SK-N-SH treated with all-trans-retinoic acid at 6 μM for 48 hours (cell line): ENCODE measurements at regions not wholly inside any gene's neighbourhood (a gene's known extent, or its start where the extent isn't known, plus 50 kb on each side); places are given as distances from the start of the nearest gene placed in this dataset.

Experiments
- ATAC-seq: fragments of 200-7000 bp; cut with Tn5 transposase; 3 replicates; pipeline ENCODE4 v1.9.1; 2020; ENCODE audit warnings: mild to moderate bottlenecking, moderate library complexity
- CREB5 ChIP-seq: fragments of 250-450 bp; sonication (Bioruptor Pico); IDR thresholded peaks from 2 replicates; pipeline ENCODE4 v1.5.1; 2020; ENCODE audit warnings: low read depth, mild to moderate bottlenecking, moderate library complexity
- CSDC2 ChIP-seq: fragments of 250-450 bp; sonication (Bioruptor Pico); IDR thresholded peaks from 2 replicates; pipeline ENCODE4 v1.5.0; 2020; ENCODE audit warnings: mild to moderate bottlenecking, moderate library complexity
- CSRNP3 ChIP-seq: fragments of 250-450 bp; sonication (Bioruptor Pico); IDR thresholded peaks from 2 replicates; pipeline ENCODE4 v1.5.1; 2021; ENCODE audit warnings: mild to moderate bottlenecking, moderate library complexity
- ESRRG ChIP-seq: fragments of 250-450 bp; sonication (Bioruptor Pico); IDR thresholded peaks from 2 replicates; pipeline ENCODE4 v1.6.1; 2021; ENCODE audit warnings: mild to moderate bottlenecking
- GLIS3 ChIP-seq: fragments of 250-450 bp; sonication (Bioruptor Pico); IDR thresholded peaks from 2 replicates; pipeline ENCODE4 v1.5.0; 2020; ENCODE audit warnings: mild to moderate bottlenecking, moderate library complexity
- ISL1 ChIP-seq: fragments of 250-450 bp; sonication (Bioruptor Pico); IDR thresholded peaks from 2 replicates; pipeline ENCODE4 v2.1.2; 2022; ENCODE audit warnings: mild to moderate bottlenecking, moderate library complexity
- OSR1 ChIP-seq: fragments of 250-450 bp; sonication (Bioruptor Pico); IDR thresholded peaks from 2 replicates; pipeline ENCODE4 v1.8.0; 2022; ENCODE audit warnings: moderate library complexity, mild to moderate bottlenecking, inconsistent platforms
- PATZ1 ChIP-seq: fragments of 250-450 bp; sonication (Bioruptor Pico); IDR thresholded peaks from 2 replicates; pipeline ENCODE4 v1.8.0; 2020; ENCODE audit warnings: mild to moderate bottlenecking, moderate library complexity, borderline replicate concordance
- POU6F1 ChIP-seq: fragments of 250-450 bp; sonication (Bioruptor Pico); IDR thresholded peaks from 2 replicates; pipeline ENCODE4 v1.8.0; 2021; ENCODE audit warnings: low read depth, mild to moderate bottlenecking, moderate library complexity, borderline replicate concordance
- PPARA ChIP-seq: fragments of 250-450 bp; sonication (Bioruptor Pico); IDR thresholded peaks from 2 replicates; pipeline ENCODE4 v1.5.0; 2020; ENCODE audit warnings: mild to moderate bottlenecking, borderline replicate concordance
- RARB ChIP-seq: fragments of 250-450 bp; sonication (Bioruptor Pico); IDR thresholded peaks from 2 replicates; pipeline ENCODE4 v1.8.0; 2021; ENCODE audit warnings: mild to moderate bottlenecking, moderate library complexity
- SNAI2 ChIP-seq: fragments of 250-450 bp; sonication (Bioruptor Pico); IDR thresholded peaks from 2 replicates; pipeline ENCODE4 v1.5.0; 2020; ENCODE audit warnings: mild to moderate bottlenecking, moderate library complexity
- TCF4 ChIP-seq: fragments of 250-450 bp; sonication (Bioruptor Pico); IDR thresholded peaks from 2 replicates; pipeline ENCODE4 v1.8.0; 2021; ENCODE audit warnings: mild to moderate bottlenecking, moderate library complexity, borderline replicate concordance
- TOX ChIP-seq: fragments of 250-450 bp; sonication (Bioruptor Pico); IDR thresholded peaks from 2 replicates; pipeline ENCODE4 v1.8.0; 2021; ENCODE audit warnings: mild to moderate bottlenecking, moderate library complexity, borderline replicate concordance
- TSHZ2 ChIP-seq: fragments of 250-450 bp; sonication (Bioruptor Pico); IDR thresholded peaks from 2 replicates; pipeline ENCODE4 v1.5.0; 2020; ENCODE audit warnings: mild to moderate bottlenecking, moderate library complexity
- ZC3H10 ChIP-seq: fragments of 250-450 bp; sonication (Bioruptor Pico); IDR thresholded peaks from 2 replicates; pipeline ENCODE4 v1.5.1; 2021; ENCODE audit warnings: mild to moderate bottlenecking, moderate library complexity
- ZFP3 ChIP-seq: fragments of 250-450 bp; sonication (Bioruptor Pico); IDR thresholded peaks from 2 replicates; pipeline ENCODE4 v1.5.0; 2020; ENCODE audit warnings: mild to moderate bottlenecking, moderate library complexity
- ZFP30 ChIP-seq: fragments of 450-650 bp; formaldehyde crosslinking; IDR thresholded peaks from 2 replicates; pipeline ENCODE4 v1.5.0; 2022; ENCODE audit warnings: mild to moderate bottlenecking, moderate library complexity
- ZNF565 ChIP-seq: fragments of 450-650 bp; formaldehyde crosslinking; conservative IDR thresholded peaks from 2 replicates; pipeline ENCODE4 v1.5.0; 2020; ENCODE audit warnings: low read depth, mild to moderate bottlenecking, moderate library complexity
- ZNF8 ChIP-seq: fragments of 450-650 bp; formaldehyde crosslinking; IDR thresholded peaks from 2 replicates; pipeline ENCODE4 v1.5.0; 2020; ENCODE audit warnings: mild to moderate bottlenecking, moderate library complexity

GRCh38 chr2:51448911-51449310, 417.0 kb upstream of the NRXN1 start (continued):
- TF ChIP-seq PATZ1 (CRISPR knock-in tag) (no peak), RARB (no peak), POU6F1 (no peak), ISL1 (no peak), ZFP30 (CRISPR knock-in tag) (no peak)

GRCh38 chr2:51441786-51442185, 409.9 kb upstream of the NRXN1 start:
- no peak for TF ChIP-seq ISL1
- TF ChIP-seq OSR1 (CRISPR knock-in tag): no peak
- no peak for TF ChIP-seq TOX
- TF ChIP-seq SNAI2 (CRISPR knock-in tag): no peak
- TF ChIP-seq PATZ1 (CRISPR knock-in tag): no peak
- no peak for TF ChIP-seq CSDC2 (CRISPR knock-in tag)
- no peak for TF ChIP-seq ESRRG (CRISPR knock-in tag)
- TF ChIP-seq GLIS3 (CRISPR knock-in tag): no peak
- TF ChIP-seq TSHZ2 (CRISPR knock-in tag): no peak
- no peak for TF ChIP-seq ZFP3 (CRISPR knock-in tag)
- no peak for TF ChIP-seq TCF4 (CRISPR knock-in tag)
- no peak for TF ChIP-seq CREB5 (CRISPR knock-in tag)
- TF ChIP-seq RARB: no peak
- no peak for TF ChIP-seq ZC3H10 (CRISPR knock-in tag)
- no peak for TF ChIP-seq CSRNP3 (CRISPR knock-in tag)
- no peak for ATAC-seq

GRCh38 chr2:51424418-51424817, 392.5 kb upstream of the NRXN1 start:
- ATAC-seq: no peak
- TF ChIP-seq ZNF8 (CRISPR knock-in tag): no peak
- TF ChIP-seq PPARA (CRISPR knock-in tag): no peak
- TF ChIP-seq GLIS3 (CRISPR knock-in tag): no peak

- no peak for ATAC-seq
- TF ChIP-seq ISL1 (no peak), TOX (no peak), CSRNP3 (CRISPR knock-in tag) (no peak), RARB (no peak), ZFP30 (CRISPR knock-in tag) (no peak), CREB5 (CRISPR knock-in tag) (no peak), TCF4 (CRISPR knock-in tag) (no peak), ZNF565 (no peak), CSDC2 (CRISPR knock-in tag) (no peak)
Measured at GRCh38 chr2:51420511-51420910, 388.6 kb upstream of the NRXN1 start.
